SK-N-SH (cell line): ENCODE measurements at regions not wholly inside any gene's neighbourhood (a gene's known extent, or its start where the extent isn't known, plus 50 kb on each side); places are given as distances from the start of the nearest gene placed in this dataset.

Experiments
- CTCF ChIA-PET: fragments of 300-600, 350-600 bp; formaldehyde crosslinking; extraction: SDS; loops from one replicate; lab custom pipeline; 2021; lab: Yijun Ruan, JAX
- POLR2A ChIA-PET: fragments of 350-600 bp; sonication (Branson Sonifier 250); formaldehyde crosslinking; extraction: SDS; loops from one replicate; lab custom pipeline; 2020; ENCODE audit warnings: antibody characterized with exemption, inconsistent platforms; lab: Yijun Ruan, JAX
- DNase-seq: peaks from one replicate; pipeline ENCODE4 v3.0.0; 2012
- H2AFZ ChIP-seq: fragments of 200-600 bp; sonication (generic); 2 replicates; pipeline ENCODE4 v1.8.1; 2016; ENCODE audit warnings: antibody characterized with exemption, mild to moderate bottlenecking, low read depth
- H3F3A ChIP-seq: fragments of 200-600 bp; sonication (generic); replicated peaks from 2 replicates; pipeline ENCODE3; 2016; ENCODE audit warnings: antibody characterized with exemption, mild to moderate bottlenecking; ENCODE audit not compliant: insufficient read depth
- H3K27ac ChIP-seq, 2 experiments: fragments of 200-500 bp in 1 of 2; fragments of 200-600 bp in 1 of 2; sonication (Bioruptor generic) in 1 of 2; sonication (generic), shearing (Covaris generic) in 1 of 2; 2 replicates each; pipeline versions ENCODE4 v1.5.1 to v1.6.1; 2014 to 2016; ENCODE audit warnings: low read depth in 2 of 2, inconsistent platforms in 1 of 2, low read length in 1 of 2, mild to moderate bottlenecking in 1 of 2, mixed read lengths in 1 of 2
- H3K27me3 ChIP-seq: fragments of 200-600 bp; sonication (generic), shearing (Covaris generic); 2 replicates; pipeline ENCODE4 v1.6.1; 2016; ENCODE audit warnings: mixed run types; ENCODE audit not compliant: insufficient read depth
- H3K36me3 ChIP-seq, 2 experiments: fragments of 200-500 bp in 1 of 2; fragments of 200-600 bp in 1 of 2; sonication (Bioruptor generic) in 1 of 2; sonication (generic) in 1 of 2; replicated peaks in 1 of 2; 2 replicates each; pipeline versions ENCODE3 to v1.5.1; 2014 to 2016; ENCODE audit warnings: low read length in 1 of 2, mild to moderate bottlenecking in 1 of 2; ENCODE audit not compliant: insufficient read depth in 2 of 2, control insufficient read depth in 1 of 2
- H3K4me1 ChIP-seq, 2 experiments: fragments of 200-500 bp in 1 of 2; fragments of 200-600 bp in 1 of 2; sonication (Bioruptor generic) in 1 of 2; sonication (generic), shearing (Covaris generic) in 1 of 2; 2 replicates each; pipeline versions ENCODE4 v1.5.1 to v1.6.1; 2014 to 2016; ENCODE audit warnings: low read depth in 1 of 2, low read length in 1 of 2, mixed run types in 1 of 2; ENCODE audit not compliant: insufficient read depth in 2 of 2, control insufficient read depth in 1 of 2
- H3K4me2 ChIP-seq: fragments of 200-600 bp; sonication (generic), shearing (Covaris generic); 2 replicates; pipeline ENCODE4 v1.6.1; 2017; ENCODE audit warnings: mixed run types
- H3K4me3 ChIP-seq, 2 experiments: fragments of 200-500 bp in 1 of 2; fragments of 200-600 bp in 1 of 2; sonication (Bioruptor generic) in 1 of 2; sonication (generic), shearing (Covaris generic) in 1 of 2; 2 replicates each; pipeline versions ENCODE4 v1.5.1 to v1.8.1; 2014 to 2016; ENCODE audit warnings: low read depth in 2 of 2, inconsistent platforms in 1 of 2, low read length in 1 of 2, mild to moderate bottlenecking in 1 of 2, mixed read lengths in 1 of 2, moderate library complexity in 1 of 2
- H3K79me2 ChIP-seq: fragments of 200-600 bp; sonication (generic); 2 replicates; pipeline ENCODE4 v1.8.1; 2017; ENCODE audit warnings: mild to moderate bottlenecking; ENCODE audit not compliant: insufficient read depth
- H3K9ac ChIP-seq: fragments of 200-600 bp; sonication (generic); 2 replicates; pipeline ENCODE4 v1.6.1; 2017; ENCODE audit warnings: mixed run types
- H3K9me2 ChIP-seq: fragments of 200-600 bp; sonication (generic); 2 replicates; pipeline ENCODE4 v1.6.1; 2017; ENCODE audit warnings: mixed run types
- H3K9me3 ChIP-seq: fragments of 200-600 bp; sonication (generic); 2 replicates; pipeline ENCODE4 v1.6.1; 2017; ENCODE audit warnings: mixed run types, mild to moderate bottlenecking, moderate library complexity
- H4K20me1 ChIP-seq: fragments of 200-600 bp; sonication (generic); 2 replicates; pipeline ENCODE4 v1.6.1; 2017; ENCODE audit warnings: mild to moderate bottlenecking, mixed run types; ENCODE audit not compliant: insufficient read depth
- CHD2 ChIP-seq: fragments of 150-350 bp; IDR thresholded peaks from 2 replicates; pipeline ENCODE4 v1.6.1; 2018; ENCODE audit warnings: low read length; ENCODE audit not compliant: partially characterized antibody
- CTCF ChIP-seq: fragments of 200-600 bp; sonication (generic); IDR thresholded peaks from 2 replicates; pipeline ENCODE4 v1.6.1; 2017; ENCODE audit warnings: antibody characterized with exemption, mild to moderate bottlenecking, moderate library complexity
- EP300 ChIP-seq, 2 experiments: IDR thresholded peaks; 2 replicates each; pipeline versions ENCODE4 v1.4.0 to v1.6.1; 2012; ENCODE audit warnings: borderline replicate concordance in 1 of 2, low read depth in 1 of 2, low read length in 1 of 2
- EZH2phosphoT487 ChIP-seq: fragments of 200-600 bp; sonication (generic); IDR thresholded peaks from 2 replicates; pipeline ENCODE4 v1.6.1; 2017; ENCODE audit warnings: low read depth, mixed run types, mild to moderate bottlenecking, antibody characterized with exemption, moderate library complexity, borderline replicate concordance
- GABPA ChIP-seq: IDR thresholded peaks from 2 replicates; pipeline ENCODE4 v1.4.0; 2012; ENCODE audit warnings: low read depth, mild to moderate bottlenecking
- GATA2 ChIP-seq: sonication (generic); formaldehyde crosslinking; IDR thresholded peaks from 2 replicates; pipeline ENCODE4 v1.5.0; 2020; ENCODE audit warnings: mild to moderate bottlenecking, missing genetic modification reagents
- MAX ChIP-seq: IDR thresholded peaks from 2 replicates; pipeline ENCODE4 v1.4.0; 2012; ENCODE audit warnings: low read depth
- MEF2A ChIP-seq: IDR thresholded peaks from 2 replicates; pipeline ENCODE4 v1.4.0; 2012; ENCODE audit warnings: low read depth, borderline replicate concordance
- MXI1 ChIP-seq: IDR thresholded peaks from 2 replicates; pipeline ENCODE4 v1.6.1; 2012; ENCODE audit warnings: mild to moderate bottlenecking, low read depth, low read length, improper control_type of control experiment
- NFIC ChIP-seq: IDR thresholded peaks from 2 replicates; pipeline ENCODE4 v1.4.0; 2012; ENCODE audit warnings: borderline replicate concordance
- PBX3 ChIP-seq: IDR thresholded peaks from 2 replicates; pipeline ENCODE4; 2012
- RAD21 ChIP-seq: IDR thresholded peaks from 2 replicates; pipeline ENCODE4 v1.6.1; 2012; ENCODE audit warnings: mild to moderate bottlenecking, low read length
- RCOR1 ChIP-seq: fragments of 150-350 bp; IDR thresholded peaks from 2 replicates; pipeline ENCODE4 v1.6.1; 2017; ENCODE audit warnings: antibody characterized with exemption, low read length
- SIN3A ChIP-seq: IDR thresholded peaks from 2 replicates; pipeline ENCODE4 v1.6.1; 2012; ENCODE audit warnings: low read depth, mild to moderate bottlenecking, low read length, moderate library complexity, borderline replicate concordance
- TAF1 ChIP-seq: IDR thresholded peaks from 2 replicates; pipeline ENCODE4 v1.6.1; 2012; ENCODE audit warnings: low read depth, mild to moderate bottlenecking, low read length, moderate library complexity, borderline replicate concordance
- TCF12 ChIP-seq: IDR thresholded peaks from 2 replicates; pipeline ENCODE4 v1.4.0; 2012
- TEAD4 ChIP-seq: IDR thresholded peaks from 2 replicates; pipeline ENCODE4 v1.4.0; 2012; ENCODE audit warnings: mild to moderate bottlenecking, borderline replicate concordance; ENCODE audit not compliant: insufficient read depth
- ZBTB33 ChIP-seq: IDR thresholded peaks from 2 replicates; pipeline ENCODE4 v1.4.0; 2012; ENCODE audit warnings: low read depth, borderline replicate concordance
- WGBS: methylation state at CpG from one replicate; pipeline ENCODE4 v1.1.6; 2017; ENCODE audit warnings: low lambda C conversion rate; 5-methylcytosine and 5-hydroxymethylcytosine counted together

- TF ChIP-seq GABPA (no peak), MAX (no peak), MEF2A (no peak), MXI1 (no peak), TCF12 (no peak), SIN3A (no peak), TEAD4 (no peak)
- TF ChIP-seq, all 33 proteins: peak for 0
- Histone ChIP-seq H3F3A (no peaks in the 10 kb centered on the region), H4K20me1 (no peaks in the 10 kb centered on the region), H3K27me3 (no peaks in the 10 kb centered on the region), H3K36me3 (no peaks in the 10 kb centered on the region), H3K79me2 (no peaks in the 10 kb centered on the region), H3K27ac (peak overlapping the region in 1 of 2 experiments; percentile 14; a peak in 1 of 4 replicates), H3K9me3 (no peaks in the 10 kb centered on the region), H3K9ac (no peak overlapping the region), H3K4me1 (no peaks in the 10 kb centered on the region; a peak in 1 of 4 replicates), H3K9me2 (no peaks in the 10 kb centered on the region), H2AFZ (no peak overlapping the region), H3K4me3 (no peak overlapping the region), H3K4me2 (no peak overlapping the region)
- CTCF ChIA-PET, result interaction anchor here (1.0 kb wide), 1 partner anchor 22 kb away, joined by 3 read pairs; no protein-coding TSS in a partner anchor
- WGBS, result 69% methylated on average over 1 of the region's 1 CpG
- DNase-seq, result peak; percentile 23
- POLR2A ChIA-PET, result no interaction called here
These were observed 332.2 kb downstream of the PRELID2 start for GRCh38 chr5:145502906-145503305.

GRCh38 chr5:145500710-145501109 lies 334.4 kb downstream of the PRELID2 start:
- ChIA-PET POLR2A (no interaction called here), CTCF (no interaction called here)
- WGBS, result 90% methylated on average over 2 of the region's 4 CpGs
- no peak overlapping the region for H3K27ac ChIP-seq
- H3K4me1 ChIP-seq, result no peaks in the 10 kb centered on the region; a peak in 1 of 4 replicates
- H3F3A ChIP-seq, result peaks cover 4% of the 10 kb centered on the region
- TF ChIP-seq PBX3 (no peak), MAX (no peak), TAF1 (no peak), SIN3A (no peak), MEF2A (no peak), EP300 (IDR thresholded peaks at IDR 0.05; ENCODE audit: borderline replicate concordance in 1 of 2, low read depth in 1 of 2, low read length in 1 of 2) (no peak)
- H4K20me1 ChIP-seq, result no peaks in the 10 kb centered on the region
- no peaks in the 10 kb centered on the region for H3K27me3 ChIP-seq
- no peak overlapping the region for H2AFZ ChIP-seq
- H3K36me3 ChIP-seq, result no peaks in the 10 kb centered on the region
- H3K9me3 ChIP-seq, result no peaks in the 10 kb centered on the region
- H3K79me2 ChIP-seq, result no peaks in the 10 kb centered on the region
- no peaks in the 10 kb centered on the region for H3K9me2 ChIP-seq
- DNase-seq, result no peak
- no peak overlapping the region for H3K9ac ChIP-seq
- H3K4me2 ChIP-seq, result no peak overlapping the region
- H3K4me3 ChIP-seq, result no peak overlapping the region

GRCh38 chr5:145499483-145499882 lies 335.7 kb downstream of the PRELID2 start:
- Histone ChIP-seq H2AFZ (no peak overlapping the region), H3K9me3 (no peaks in the 10 kb centered on the region), H3K27me3 (no peaks in the 10 kb centered on the region), H4K20me1 (no peaks in the 10 kb centered on the region), H3K4me3 (no peak overlapping the region), H3F3A (peaks cover 4% of the 10 kb centered on the region), H3K27ac (no peak overlapping the region), H3K9ac (no peak overlapping the region), H3K36me3 (no peaks in the 10 kb centered on the region), H3K4me1 (peaks cover 0 to 8% of the 10 kb centered on the region in 2 experiments; a peak in 2 of 4 replicates), H3K4me2 (no peak overlapping the region), H3K9me2 (no peaks in the 10 kb centered on the region), H3K79me2 (no peaks in the 10 kb centered on the region)
- no peak for DNase-seq
- ChIA-PET POLR2A (no interaction called here), CTCF (no interaction called here)
- TF ChIP-seq RCOR1 (no peak), CTCF (no peak), NFIC (no peak), CHD2 (no peak), ZBTB33 (no peak), GABPA (no peak), SIN3A (no peak), GATA2 (CRISPR knock-in tag) (no peak), EZH2phosphoT487 (no peak), RAD21 (no peak)
- WGBS, result 64% methylated on average over 4 of the region's 4 CpGs
